HG02678 (cell line): ENCODE measurements at regions not wholly inside any gene's neighbourhood (a gene's known extent, or its start where the extent isn't known, plus 50 kb on each side); places are given as distances from the start of the nearest gene placed in this dataset.
"Not testable (repeated sequence)": the region's sequence is repeated elsewhere in the genome, so short reads cannot be mapped to it uniquely, and the experiment has no call there.

ENCODE experiments used
- ATAC-seq: cut with Tn5 transposase; IDR thresholded peaks from one replicate; pipeline ENCODE4 v1.9.1; 2021; ENCODE audit warnings: mild to moderate bottlenecking, moderate library complexity; ENCODE audit not compliant: unreplicated experiment

GRCh38 chr6:3960754-3961361 lies 111.7 kb downstream of the FAM50B start:
- no peak for ATAC-seq

GRCh38 chr6:3961581-3962215 lies 112.5 kb downstream of the FAM50B start:
- no peak for ATAC-seq

- ATAC-seq = no peak
Measured at GRCh38 chr6:3962291-3963280, 113.4 kb downstream of the FAM50B start.

- ATAC-seq = no peak
Measured at GRCh38 chr6:3963426-3963825, 114.3 kb downstream of the FAM50B start.

- no peak for ATAC-seq
Measured at GRCh38 chr6:3965071-3965718, 113.7 kb downstream of the FAM217A start.

GRCh38 chr6:3966426-3966825 lies 112.5 kb downstream of the FAM217A start:
- no peak for ATAC-seq

- no peak for ATAC-seq
Measured at GRCh38 chr6:3970097-3970496, 108.8 kb downstream of the FAM217A start.

- ATAC-seq = not testable (repeated sequence)
Measured at GRCh38 chr6:3973152-3973551, 105.8 kb downstream of the FAM217A start.

- ATAC-seq = no peak
Measured at GRCh38 chr6:3977875-3978711, 100.8 kb downstream of the FAM217A start.

- not testable (repeated sequence) for ATAC-seq
Measured at GRCh38 chr6:3978966-3979365, 100.0 kb downstream of the FAM217A start.

- ATAC-seq = no peak
Measured at GRCh38 chr6:3981917-3982316, 97.0 kb downstream of the FAM217A start.

- no peak for ATAC-seq
Measured at GRCh38 chr6:3983778-3984177, 95.2 kb downstream of the FAM217A start.

- no peak for ATAC-seq
Measured at GRCh38 chr6:3984494-3984893, 94.4 kb downstream of the FAM217A start.

GRCh38 chr6:3986241-3986640 lies 92.7 kb downstream of the FAM217A start:
- ATAC-seq = no peak

- ATAC-seq = no peak
Measured at GRCh38 chr6:3987053-3987452, 91.9 kb downstream of the FAM217A start.

- no peak for ATAC-seq
Measured at GRCh38 chr6:3987576-3987975, 91.4 kb downstream of the FAM217A start.

GRCh38 chr6:3990692-3991491 lies 88.0 kb downstream of the FAM217A start:
- peak; percentile 76 for ATAC-seq

GRCh38 chr6:3991941-3992340 lies 87.0 kb downstream of the FAM217A start:
- no peak for ATAC-seq

GRCh38 chr6:3996349-3996748 lies 82.6 kb downstream of the FAM217A start:
- ATAC-seq = no peak
